ENCODE measurements at regions not wholly inside any gene's neighbourhood (a gene's known extent, or its start where the extent isn't known, plus 50 kb on each side); places are given as distances from the start of the nearest gene placed in this dataset.

GRCh38 chr13:65936249-65936648 lies 1293.9 kb downstream of the PCDH9 start:
- TF ChIP-seq CTCF (conservative IDR thresholded peaks at IDR 0.05; ENCODE audit: low read depth, low read length) (no peak), POLR2A (IDR thresholded peaks at IDR 0.05; ENCODE audit: low read depth, low read length) (no peak), RAD21 (IDR thresholded peaks at IDR 0.05; ENCODE audit: low read length) (no peak), SMC3 (IDR thresholded peaks at IDR 0.05; ENCODE audit: low read depth, low read length) (no peak), RCOR1 (IDR thresholded peaks at IDR 0.05; ENCODE audit: insufficient replicate concordance, low read length) (no peak), BHLHE40 (IDR thresholded peaks at IDR 0.05; ENCODE audit: low read depth, low read length) (no peak), MAZ (IDR thresholded peaks at IDR 0.05; ENCODE audit: borderline replicate concordance, low read depth, low read length) (no peak), ELK1 (IDR thresholded peaks at IDR 0.05; ENCODE audit: borderline replicate concordance, low read depth, low read length) (no peak), CEBPB (IDR thresholded peaks at IDR 0.05; ENCODE audit: low read depth, low read length) (no peak), MAFK (IDR thresholded peaks at IDR 0.05; ENCODE audit: low read depth, low read length) (no peak), NFE2L2 (IDR thresholded peaks at IDR 0.05; ENCODE audit: low read depth, low read length) (no peak), MXI1 (IDR thresholded peaks at IDR 0.05; ENCODE audit: borderline replicate concordance, low read depth, low read length) (no peak), RFX5 (IDR thresholded peaks at IDR 0.05; ENCODE audit: low read depth, low read length) (no peak)
